ENCODE measurements at regions not wholly inside any gene's neighbourhood (a gene's known extent, or its start where the extent isn't known, plus 50 kb on each side); places are given as distances from the start of the nearest gene placed in this dataset.

- no peaks in the 10 kb centered on the region for H3K27me3 ChIP-seq (replicated peaks; ENCODE audit: control insufficient read depth, insufficient read depth, low read length)
- TF ChIP-seq CTCF (IDR thresholded peaks at IDR 0.05; ENCODE audit: insufficient read depth, low read length, poor library complexity, severe bottlenecking): no peak
- no peaks in the 10 kb centered on the region for H3K36me3 ChIP-seq (ENCODE audit: control insufficient read depth, insufficient read depth, low read length)
- DNase-seq (ENCODE audit: extremely low read depth, insufficient read length): no peak
- no peak overlapping the region for H3K4me3 ChIP-seq (replicated peaks; ENCODE audit: low read depth, low read length)
These were observed 112.8 kb downstream of the KDR start for GRCh38 chr4:55012363-55013230.

GRCh38 chr4:55011761-55012160 lies 113.6 kb downstream of the KDR start:
- Histone ChIP-seq H3K27me3 (replicated peaks; ENCODE audit: control insufficient read depth, insufficient read depth, low read length) (no peaks in the 10 kb centered on the region), H3K4me3 (replicated peaks; ENCODE audit: low read depth, low read length) (no peak overlapping the region), H3K36me3 (ENCODE audit: control insufficient read depth, insufficient read depth, low read length) (no peaks in the 10 kb centered on the region)
- no peak for DNase-seq (ENCODE audit: extremely low read depth, insufficient read length)
- TF ChIP-seq CTCF (IDR thresholded peaks at IDR 0.05; ENCODE audit: insufficient read depth, low read length, poor library complexity, severe bottlenecking): no peak

GRCh38 chr4:55010550-55010949 lies 114.8 kb downstream of the KDR start:
- no peak for TF ChIP-seq CTCF (IDR thresholded peaks at IDR 0.05; ENCODE audit: insufficient read depth, low read length, poor library complexity, severe bottlenecking)
- no peaks in the 10 kb centered on the region for H3K36me3 ChIP-seq (ENCODE audit: control insufficient read depth, insufficient read depth, low read length)
- no peak for DNase-seq (ENCODE audit: extremely low read depth, insufficient read length)
- H3K4me3 ChIP-seq (replicated peaks; ENCODE audit: low read depth, low read length): no peak overlapping the region
- H3K27me3 ChIP-seq (replicated peaks; ENCODE audit: control insufficient read depth, insufficient read depth, low read length): no peaks in the 10 kb centered on the region

GRCh38 chr4:55008166-55009056 lies 117.0 kb downstream of the KDR start:
- peak; percentile 59 for TF ChIP-seq CTCF (IDR thresholded peaks at IDR 0.05; ENCODE audit: insufficient read depth, low read length, poor library complexity, severe bottlenecking)
- no peaks in the 10 kb centered on the region for H3K36me3 ChIP-seq (ENCODE audit: control insufficient read depth, insufficient read depth, low read length)
- peak; percentile 2 for DNase-seq (ENCODE audit: extremely low read depth, insufficient read length)
- H3K4me3 ChIP-seq (replicated peaks; ENCODE audit: low read depth, low read length): no peak overlapping the region
- no peaks in the 10 kb centered on the region for H3K27me3 ChIP-seq (replicated peaks; ENCODE audit: control insufficient read depth, insufficient read depth, low read length)

GRCh38 chr4:55005910-55006309 lies 119.5 kb downstream of the KDR start:
- H3K27me3 ChIP-seq (replicated peaks; ENCODE audit: control insufficient read depth, insufficient read depth, low read length): no peaks in the 10 kb centered on the region
- TF ChIP-seq CTCF (IDR thresholded peaks at IDR 0.05; ENCODE audit: insufficient read depth, low read length, poor library complexity, severe bottlenecking): no peak
- H3K4me3 ChIP-seq (replicated peaks; ENCODE audit: low read depth, low read length): no peak overlapping the region
- no peak for DNase-seq (ENCODE audit: extremely low read depth, insufficient read length)
- H3K36me3 ChIP-seq (ENCODE audit: control insufficient read depth, insufficient read depth, low read length): no peaks in the 10 kb centered on the region

Measured in GM06990 (cell line).